ENCODE measurements at regions not wholly inside any gene's neighbourhood (a gene's known extent, or its start where the extent isn't known, plus 50 kb on each side); places are given as distances from the start of the nearest gene placed in this dataset.

GRCh38 chrX:45400027-45400779 lies 199.5 kb upstream of the DIPK2B start:
- no peak for DNase-seq (ENCODE audit: low spot score)

- no peak for DNase-seq (ENCODE audit: low spot score)
Measured at GRCh38 chrX:45385757-45386156, 185.1 kb upstream of the DIPK2B start.

GRCh38 chrX:45381841-45382240 lies 181.2 kb upstream of the DIPK2B start:
- no peak for DNase-seq (ENCODE audit: low spot score)

GRCh38 chrX:45381366-45381765 lies 180.7 kb upstream of the DIPK2B start:
- DNase-seq (ENCODE audit: low spot score) = no peak

- no peak for DNase-seq (ENCODE audit: low spot score)
Measured at GRCh38 chrX:45379236-45379635, 178.6 kb upstream of the DIPK2B start.

- no peak for DNase-seq (ENCODE audit: low spot score)
Measured at GRCh38 chrX:45372151-45372550, 171.5 kb upstream of the DIPK2B start.

GRCh38 chrX:45368705-45369104 lies 168.0 kb upstream of the DIPK2B start:
- no peak for DNase-seq (ENCODE audit: low spot score)

- no peak for DNase-seq (ENCODE audit: low spot score)
Measured at GRCh38 chrX:45363596-45363995, 162.9 kb upstream of the DIPK2B start.

GRCh38 chrX:45360571-45360970 lies 159.9 kb upstream of the DIPK2B start:
- DNase-seq (ENCODE audit: low spot score) = no peak

GRCh38 chrX:45358392-45358791 lies 157.7 kb upstream of the DIPK2B start:
- no peak for DNase-seq (ENCODE audit: low spot score)

GRCh38 chrX:45353456-45353855 lies 152.8 kb upstream of the DIPK2B start:
- no peak for DNase-seq (ENCODE audit: low spot score)

GRCh38 chrX:45352611-45353010 lies 151.9 kb upstream of the DIPK2B start:
- no peak for DNase-seq (ENCODE audit: low spot score)

GRCh38 chrX:45351478-45351877 lies 150.8 kb upstream of the DIPK2B start:
- DNase-seq (ENCODE audit: low spot score) = no peak

GRCh38 chrX:45348296-45348695 lies 147.6 kb upstream of the DIPK2B start:
- DNase-seq (ENCODE audit: low spot score) = no peak

- DNase-seq (ENCODE audit: low spot score) = no peak
Measured at GRCh38 chrX:45347877-45348276, 147.2 kb upstream of the DIPK2B start.

- DNase-seq (ENCODE audit: low spot score) = no peak
Measured at GRCh38 chrX:45344594-45344993, 143.9 kb upstream of the DIPK2B start.

GRCh38 chrX:45329217-45329616 lies 128.5 kb upstream of the DIPK2B start:
- no peak for DNase-seq (ENCODE audit: low spot score)

GRCh38 chrX:45324941-45325340 lies 124.3 kb upstream of the DIPK2B start:
- DNase-seq (ENCODE audit: low spot score) = no peak

- no peak for DNase-seq (ENCODE audit: low spot score)
Measured at GRCh38 chrX:45323387-45323786, 122.7 kb upstream of the DIPK2B start.

- DNase-seq (ENCODE audit: low spot score) = no peak
Measured at GRCh38 chrX:45322820-45323219, 122.1 kb upstream of the DIPK2B start.

GRCh38 chrX:45322382-45322781 lies 121.7 kb upstream of the DIPK2B start:
- peak; percentile 24 for DNase-seq (ENCODE audit: low spot score)

GRCh38 chrX:45320191-45320590 lies 119.5 kb upstream of the DIPK2B start:
- no peak for DNase-seq (ENCODE audit: low spot score)

GRCh38 chrX:45309801-45310200 lies 109.1 kb upstream of the DIPK2B start:
- no peak for DNase-seq (ENCODE audit: low spot score)

GRCh38 chrX:45309096-45309495 lies 108.4 kb upstream of the DIPK2B start:
- no peak for DNase-seq (ENCODE audit: low spot score)
